ENCODE measurements at regions not wholly inside any gene's neighbourhood (a gene's known extent, or its start where the extent isn't known, plus 50 kb on each side); places are given as distances from the start of the nearest gene placed in this dataset.
"Not testable (repeated sequence)": the region's sequence is repeated elsewhere in the genome, so short reads cannot be mapped to it uniquely, and the experiment has no call there.

GRCh38 chr1:222233444-222234158 is 314.3 kb downstream of the HHIPL2 start:
- no peak for DNase-seq

- DNase-seq, result no peak
These were observed 315.1 kb downstream of the HHIPL2 start for GRCh38 chr1:222232842-222233241.

DNA sequence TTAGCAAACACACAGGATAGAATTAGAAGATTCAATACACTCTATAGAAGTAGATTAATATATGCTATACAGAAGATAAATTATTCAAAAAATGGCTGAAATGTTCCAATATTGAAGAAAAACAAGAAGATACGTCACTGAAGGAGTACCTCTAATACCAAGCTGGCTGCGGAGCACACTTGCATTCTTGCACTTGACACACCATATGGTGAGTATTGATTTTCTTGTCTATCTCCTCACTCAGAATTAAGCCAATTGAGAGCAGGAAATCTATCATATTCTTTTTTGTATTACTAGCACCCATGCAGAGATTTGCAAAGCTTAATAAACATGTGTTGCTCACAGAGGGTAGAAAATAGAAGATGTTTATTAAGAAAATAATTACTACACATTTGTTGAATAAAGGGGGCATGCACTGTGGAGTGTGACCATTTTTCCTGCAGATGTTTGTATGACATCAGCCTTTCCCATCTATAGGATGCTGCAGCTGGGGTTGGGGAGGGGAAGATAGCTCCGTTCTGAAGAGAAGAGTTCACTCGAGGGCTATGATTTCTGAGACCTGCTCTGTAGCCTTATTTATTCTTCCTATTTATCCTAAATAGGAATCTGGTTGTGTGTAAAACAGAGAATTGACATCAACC is 318.1 kb downstream of the HHIPL2 start:
- DNase-seq, result no peak

DNA sequence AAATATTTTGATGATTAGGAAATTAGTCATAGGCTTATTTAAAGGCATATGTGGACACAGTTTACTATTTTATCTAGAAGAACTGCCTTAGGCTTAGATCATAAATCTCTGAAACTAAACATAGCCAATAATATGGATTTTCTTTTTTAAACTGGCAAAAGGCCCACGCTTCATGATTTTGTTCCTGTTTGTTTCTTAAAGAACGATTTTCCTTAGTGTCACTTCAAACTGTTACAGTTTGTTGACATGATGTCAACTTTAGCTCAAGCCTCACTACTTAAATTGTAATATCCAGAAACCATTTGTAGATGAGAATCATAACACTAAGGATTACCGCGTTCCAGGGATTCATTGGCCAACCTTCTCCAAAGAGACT is 322.6 kb downstream of the HHIPL2 start:
- DNase-seq, result no peak

GRCh38 chr1:222224636-222225315 is 323.1 kb downstream of the HHIPL2 start:
- no peak for DNase-seq

GRCh38 chr1:222224156-222224555 is 323.7 kb downstream of the HHIPL2 start:
- no peak for DNase-seq

DNA sequence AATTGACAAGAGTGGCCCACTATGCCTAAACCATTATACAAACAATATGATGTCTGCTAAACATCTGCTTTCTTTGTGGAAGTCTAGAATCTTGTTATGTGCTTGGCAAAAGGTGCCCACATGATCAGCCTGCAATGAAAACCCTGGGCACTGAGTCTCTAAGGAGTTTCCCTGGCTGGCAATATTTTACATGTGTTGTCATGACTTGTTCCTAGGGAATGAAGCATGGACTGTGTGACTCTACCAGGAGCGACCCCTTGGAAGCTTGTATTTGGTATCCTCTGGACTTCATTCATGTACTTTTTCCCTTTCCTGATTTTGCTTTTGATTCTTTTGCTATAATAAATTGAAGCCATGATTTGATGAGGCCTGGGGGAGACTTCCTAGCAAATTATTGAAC is 324.9 kb downstream of the HHIPL2 start:
- no peak for DNase-seq

DNA sequence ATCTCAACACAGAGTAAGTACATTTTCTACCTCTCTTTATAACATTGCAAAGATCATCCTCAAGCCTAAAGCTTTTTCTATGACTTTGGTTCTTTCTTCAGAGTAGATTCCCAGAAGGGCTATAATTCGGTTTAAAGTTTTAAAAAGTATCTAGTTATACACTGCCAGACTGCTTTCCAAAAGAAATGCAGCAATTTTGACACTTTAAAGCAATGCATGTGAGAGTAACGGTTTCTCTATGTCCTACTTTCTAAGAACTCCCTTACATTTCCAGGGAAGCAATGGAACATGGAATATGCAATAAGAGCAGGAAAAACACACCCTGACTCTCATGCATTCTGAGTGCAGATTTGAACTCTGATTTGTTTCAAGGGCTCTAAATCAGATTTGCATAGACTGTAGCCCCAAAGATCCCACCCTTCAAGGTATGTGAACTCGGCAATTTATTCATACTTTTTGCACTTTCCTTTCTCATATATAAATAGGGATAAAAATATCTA is 331.6 kb downstream of the HHIPL2 start:
- no peak for DNase-seq

GRCh38 chr1:222210776-222211175 is 337.1 kb downstream of the HHIPL2 start:
- no peak for DNase-seq

GRCh38 chr1:222204475-222204874 is 343.4 kb downstream of the HHIPL2 start:
- no peak for DNase-seq

DNA sequence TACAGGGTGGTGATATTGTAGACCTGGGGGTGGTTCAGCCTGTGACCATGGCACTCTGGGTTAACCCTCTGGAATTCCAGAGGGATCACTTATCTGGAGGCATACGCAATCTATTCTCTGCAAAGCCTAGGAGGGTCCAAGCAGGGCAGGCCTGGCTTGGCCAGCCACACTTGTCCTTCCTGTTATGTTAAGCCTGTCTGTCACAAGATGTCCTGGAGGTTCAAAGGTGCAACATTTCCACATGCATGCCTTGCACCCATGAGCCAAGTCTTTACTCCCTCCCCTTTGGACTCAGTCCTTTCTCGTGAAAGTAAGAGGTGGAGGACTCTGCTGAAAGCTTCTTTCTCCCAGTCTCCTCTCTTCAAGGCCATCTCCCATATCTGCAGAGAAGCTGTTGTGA is 345.1 kb downstream of the HHIPL2 start:
- DNase-seq, result no peak

GRCh38 chr1:222196736-222197135 is 351.2 kb downstream of the HHIPL2 start:
- DNase-seq, result no peak

- DNase-seq, result no peak
These were observed 351.6 kb downstream of the HHIPL2 start for GRCh38 chr1:222196288-222196687.

DNA sequence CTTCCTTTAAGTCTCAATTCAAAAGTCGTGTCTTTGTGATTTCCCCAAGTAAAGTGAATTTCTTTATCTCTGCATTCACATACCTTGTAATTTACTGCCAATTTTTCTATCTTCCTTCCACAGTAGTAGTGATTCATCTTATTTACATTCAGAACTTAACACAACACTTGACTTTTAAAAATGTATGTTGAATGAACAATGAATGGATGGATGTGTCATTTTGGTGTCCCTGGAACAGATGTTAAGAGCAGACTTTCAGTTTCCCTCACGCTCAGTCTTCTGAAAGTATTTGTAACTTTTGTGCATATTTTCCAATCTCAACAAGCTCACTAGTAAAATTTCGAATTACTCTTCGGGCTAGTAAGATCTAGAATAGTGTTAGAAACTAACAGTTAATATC is 352.0 kb downstream of the HHIPL2 start:
- no peak for DNase-seq

GRCh38 chr1:222189218-222189617 is 358.7 kb downstream of the HHIPL2 start:
- DNase-seq, result no peak

DNA sequence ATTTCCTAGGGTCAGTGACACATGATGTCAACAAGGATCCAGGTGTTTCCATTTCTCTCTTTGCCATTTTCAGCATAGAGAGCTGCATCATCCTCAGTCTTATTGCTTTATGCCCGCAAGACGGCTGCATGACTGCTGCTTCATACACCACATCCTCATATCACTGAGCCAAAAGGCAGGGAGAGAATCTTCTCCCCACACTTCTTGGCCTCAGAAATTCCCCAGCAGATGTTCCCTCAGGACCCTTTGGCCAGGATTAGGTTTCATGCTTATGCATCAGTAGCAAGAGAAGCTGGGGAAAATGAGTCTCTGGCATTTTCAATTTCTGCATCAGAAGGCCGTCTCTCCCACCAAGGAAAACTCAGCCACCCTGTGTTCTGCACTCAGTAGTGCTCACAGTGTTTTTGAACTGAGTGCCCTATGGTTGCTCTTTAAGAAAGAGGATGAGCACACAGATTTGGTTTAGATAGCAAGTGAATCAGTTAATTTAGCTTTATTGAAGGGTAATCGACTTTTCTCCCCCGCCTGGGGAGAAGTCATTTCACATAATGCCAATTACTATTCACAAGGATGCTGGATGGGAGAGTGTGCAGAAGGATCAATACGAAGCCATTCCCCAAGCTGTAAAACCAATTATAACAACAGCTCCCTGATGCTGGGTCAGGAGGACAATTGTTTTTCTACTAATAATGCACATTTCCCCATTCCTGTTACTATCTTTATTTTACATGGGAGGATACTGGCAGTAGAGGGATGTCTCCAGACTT is 360.2 kb downstream of the HHIPL2 start:
- DNase-seq, result no peak

- DNase-seq, result no peak
These were observed 365.3 kb downstream of the HHIPL2 start for GRCh38 chr1:222182641-222183040.

GRCh38 chr1:222181191-222181590 is 366.7 kb downstream of the HHIPL2 start:
- DNase-seq, result no peak

DNA sequence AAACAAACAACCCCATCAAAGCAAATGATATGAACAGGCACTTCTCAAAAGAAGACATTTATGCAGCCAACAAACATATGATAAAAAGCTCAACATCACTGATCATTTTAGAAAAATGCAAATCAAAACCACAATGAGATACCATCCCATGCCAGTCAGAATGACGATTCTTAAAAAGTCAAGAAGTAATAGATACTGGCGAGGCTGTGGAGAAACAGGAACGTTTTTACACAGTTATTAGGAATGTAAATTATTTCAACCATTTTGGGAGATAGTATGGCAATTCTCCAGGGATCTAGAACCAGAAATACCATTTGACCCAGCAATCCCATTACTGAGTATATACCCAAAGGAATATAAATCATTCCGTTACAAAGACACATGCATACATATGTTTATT is 370.4 kb downstream of the HHIPL2 start:
- not testable (repeated sequence) for DNase-seq

DNA sequence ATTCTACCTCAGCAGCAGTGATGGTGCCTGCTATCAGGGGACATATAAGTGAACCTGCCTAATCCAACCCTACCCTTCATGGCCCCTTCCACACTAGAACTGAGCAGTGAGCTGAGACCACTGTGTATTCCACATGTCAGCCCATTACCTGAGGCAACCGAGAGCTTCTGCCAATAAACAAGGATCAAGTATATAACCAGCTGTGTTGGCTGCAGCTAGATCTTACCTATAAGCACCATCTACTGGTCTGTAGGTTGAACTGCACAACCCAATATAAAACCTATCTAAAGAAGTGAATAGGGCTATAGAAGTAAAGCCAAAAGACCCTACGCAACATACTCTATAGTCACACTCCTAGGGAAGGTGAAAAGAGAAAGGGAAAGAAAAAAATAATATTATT is 376.9 kb downstream of the HHIPL2 start:
- DNase-seq, result no peak

- no peak for DNase-seq
These were observed 379.3 kb downstream of the HHIPL2 start for GRCh38 chr1:222168621-222169020.

GRCh38 chr1:222167896-222168295 is 380.0 kb downstream of the HHIPL2 start:
- no peak for DNase-seq

- peak; percentile 13 for DNase-seq
These were observed 380.8 kb downstream of the HHIPL2 start for GRCh38 chr1:222167111-222167510.
